ENCODE measurements at regions not wholly inside any gene's neighbourhood (a gene's known extent, or its start where the extent isn't known, plus 50 kb on each side); places are given as distances from the start of the nearest gene placed in this dataset.

GRCh38 chr7:91327346-91327745 is 63.1 kb downstream of the FZD1 start:
- no peak for TF ChIP-seq CTCF (IDR thresholded peaks at IDR 0.05)
- no peak for TF ChIP-seq POLR2A (IDR thresholded peaks at IDR 0.05)

Data from adrenal gland (tissue), 5 donors.